ENCODE measurements at regions not wholly inside any gene's neighbourhood (a gene's known extent, or its start where the extent isn't known, plus 50 kb on each side); places are given as distances from the start of the nearest gene placed in this dataset.
"Not testable (repeated sequence)": the region's sequence is repeated elsewhere in the genome, so short reads cannot be mapped to it uniquely, and the experiment has no call there.

- no peak for FAIRE-seq
Measured at GRCh38 chr9:18299449-18299848, 174.5 kb upstream of the ADAMTSL1 start.

- FAIRE-seq: not testable (repeated sequence)
Measured at GRCh38 chr9:18305167-18305806, 168.7 kb upstream of the ADAMTSL1 start.

GRCh38 chr9:18314316-18314715 is 159.6 kb upstream of the ADAMTSL1 start:
- no peak for FAIRE-seq

GRCh38 chr9:18317896-18318295 is 156.1 kb upstream of the ADAMTSL1 start:
- FAIRE-seq: no peak

- no peak for FAIRE-seq
Measured at GRCh38 chr9:18319918-18320445, 154.0 kb upstream of the ADAMTSL1 start.

GRCh38 chr9:18324928-18325745 is 148.8 kb upstream of the ADAMTSL1 start:
- no peak for FAIRE-seq

- not testable (repeated sequence) for FAIRE-seq
Measured at GRCh38 chr9:18325746-18326011, 148.3 kb upstream of the ADAMTSL1 start.

GRCh38 chr9:18327121-18327520 is 146.8 kb upstream of the ADAMTSL1 start:
- FAIRE-seq: no peak

- FAIRE-seq: no peak
Measured at GRCh38 chr9:18330401-18331309, 143.3 kb upstream of the ADAMTSL1 start.

GRCh38 chr9:18331310-18331684 is 142.7 kb upstream of the ADAMTSL1 start:
- peak; percentile 21 for FAIRE-seq

GRCh38 chr9:18331808-18332209 is 142.1 kb upstream of the ADAMTSL1 start:
- peak; percentile 29 for FAIRE-seq

GRCh38 chr9:18333157-18333556 is 140.8 kb upstream of the ADAMTSL1 start:
- no peak for FAIRE-seq

- FAIRE-seq: no peak
Measured at GRCh38 chr9:18335825-18336224, 138.1 kb upstream of the ADAMTSL1 start.

GRCh38 chr9:18338042-18338441 is 135.9 kb upstream of the ADAMTSL1 start:
- FAIRE-seq: no peak

GRCh38 chr9:18343784-18344183 is 130.2 kb upstream of the ADAMTSL1 start:
- no peak for FAIRE-seq

GRCh38 chr9:18346745-18347144 is 127.2 kb upstream of the ADAMTSL1 start:
- FAIRE-seq: no peak

- peak; percentile 12 for FAIRE-seq
Measured at GRCh38 chr9:18347386-18348082, 126.4 kb upstream of the ADAMTSL1 start.

GRCh38 chr9:18348083-18348475 is 125.9 kb upstream of the ADAMTSL1 start:
- FAIRE-seq: no peak

GRCh38 chr9:18349530-18349929 is 124.4 kb upstream of the ADAMTSL1 start:
- no peak for FAIRE-seq

- FAIRE-seq: no peak
Measured at GRCh38 chr9:18350036-18350435, 123.9 kb upstream of the ADAMTSL1 start.

- no peak for FAIRE-seq
Measured at GRCh38 chr9:18350995-18351595, 122.9 kb upstream of the ADAMTSL1 start.

- FAIRE-seq: no peak
Measured at GRCh38 chr9:18352711-18353110, 121.2 kb upstream of the ADAMTSL1 start.

Data from endometrium (tissue), 2 donors.